MG63 (cell line): ENCODE measurements at regions not wholly inside any gene's neighbourhood (a gene's known extent, or its start where the extent isn't known, plus 50 kb on each side); places are given as distances from the start of the nearest gene placed in this dataset.
A peak's percentile ranks its signal among the peaks of the same experiment; 100 is the strongest.

Experiments used
- DNase-seq: peaks from one replicate; pipeline ENCODE4 v3.0.0-alpha.2; 2020
- H3K27me3 ChIP-seq: fragments of 250-450 bp; sonication (Bioruptor Pico); 2 replicates; pipeline ENCODE4 v1.5.1; 2020; ENCODE audit warnings: mild to moderate bottlenecking, moderate library complexity
- H3K36me3 ChIP-seq: fragments of 250-450 bp; sonication (Bioruptor Pico); 2 replicates; pipeline ENCODE4 v1.5.1; 2020; ENCODE audit warnings: mild to moderate bottlenecking, moderate library complexity
- H3K4me3 ChIP-seq: fragments of 250-450 bp; sonication (Bioruptor Pico); 2 replicates; pipeline ENCODE4 v1.5.1; 2020; ENCODE audit warnings: mild to moderate bottlenecking, moderate library complexity
- H3K9me3 ChIP-seq: fragments of 250-450 bp; sonication (Bioruptor Pico); 2 replicates; pipeline ENCODE4 v1.5.1; 2020; ENCODE audit warnings: mild to moderate bottlenecking, moderate library complexity

DNA sequence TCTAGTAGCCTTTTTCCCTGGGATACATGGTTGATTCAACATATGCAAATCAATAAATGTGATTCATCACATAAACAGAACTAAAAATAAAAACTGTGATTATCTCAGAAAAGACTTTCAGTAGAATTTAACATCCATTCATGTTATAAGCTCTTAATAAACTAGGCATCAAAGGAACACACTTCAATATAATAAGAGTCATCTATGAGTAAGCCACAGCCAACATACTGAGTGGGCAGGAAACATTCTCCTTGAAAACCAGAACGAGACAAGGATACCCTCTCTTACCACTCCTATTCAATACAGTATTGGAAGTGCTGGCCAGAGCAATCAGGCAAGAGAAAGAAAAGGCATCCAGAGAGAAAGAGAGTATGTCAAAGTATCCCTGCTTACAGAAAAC is 239.9 kb downstream of the ATPSCKMT start:
- Histone ChIP-seq H3K4me3 (no peak overlapping the region), H3K27me3 (no peaks in the 10 kb centered on the region), H3K9me3 (no peaks in the 10 kb centered on the region), H3K36me3 (no peaks in the 10 kb centered on the region)
- no peak for DNase-seq

DNA sequence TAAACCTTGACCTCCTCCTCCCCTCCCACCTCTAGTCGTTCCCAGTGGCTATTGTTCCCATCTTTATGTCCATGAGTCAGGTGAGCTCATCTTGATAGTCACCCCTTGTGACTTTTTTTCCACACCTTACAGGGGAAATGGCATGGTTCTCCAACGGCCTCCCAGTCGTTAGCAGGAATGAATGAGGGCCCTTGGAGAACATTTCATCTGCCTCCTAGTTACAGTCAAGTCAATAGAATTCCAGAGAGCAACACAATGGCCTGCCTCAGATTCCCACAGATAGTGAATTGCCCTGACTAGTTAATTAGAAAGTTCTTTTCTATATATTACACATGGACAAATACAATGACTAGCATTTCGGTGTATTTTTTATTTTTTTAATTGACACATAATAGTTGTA is 262.6 kb downstream of the ATPSCKMT start:
- Histone ChIP-seq H3K4me3 (no peak overlapping the region), H3K9me3 (peaks cover 16% of the 10 kb centered on the region), H3K36me3 (no peaks in the 10 kb centered on the region), H3K27me3 (no peaks in the 10 kb centered on the region)
- no peak for DNase-seq

DNA sequence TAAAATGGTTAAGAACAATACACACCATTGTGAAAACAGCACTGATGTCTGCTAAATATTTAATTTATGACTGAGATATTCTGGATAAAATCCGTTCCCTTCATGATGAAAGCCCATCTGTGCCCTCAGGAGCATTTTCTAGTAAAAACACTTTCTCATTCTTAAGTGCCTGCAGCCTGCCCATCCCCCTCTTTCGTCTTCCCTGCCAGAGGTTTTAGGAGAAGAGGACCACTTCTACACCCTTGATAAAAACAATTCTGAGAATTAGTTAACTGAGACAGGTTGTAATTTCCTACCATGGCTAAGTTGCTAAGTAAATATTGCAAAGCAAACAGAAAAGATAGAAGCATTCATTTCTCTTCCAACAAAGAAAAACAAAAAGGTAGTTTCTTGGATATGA is 272.6 kb downstream of the ATPSCKMT start:
- H3K4me3 ChIP-seq: no peak overlapping the region
- H3K36me3 ChIP-seq: no peaks in the 10 kb centered on the region
- no peaks in the 10 kb centered on the region for H3K27me3 ChIP-seq
- no peaks in the 10 kb centered on the region for H3K9me3 ChIP-seq
- no peak for DNase-seq

DNA sequence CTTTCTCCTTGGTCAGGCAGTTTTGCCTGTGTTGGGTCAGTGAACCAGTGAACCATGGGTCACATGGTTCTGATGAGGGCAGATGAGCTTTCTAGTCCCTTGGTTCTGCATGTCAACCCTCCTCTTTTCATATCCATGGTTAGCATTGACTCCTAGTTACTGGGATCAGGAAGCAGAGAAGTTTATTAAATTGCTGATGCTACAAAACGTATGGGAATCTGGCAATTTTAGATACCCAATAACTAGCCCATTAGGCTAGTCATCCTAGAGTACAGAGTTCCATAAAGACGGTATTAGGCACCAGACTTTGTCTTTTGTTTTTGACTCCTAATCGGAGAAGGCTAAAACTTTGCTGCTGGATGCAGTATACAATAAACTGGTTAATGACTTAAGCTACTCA is 273.1 kb downstream of the ATPSCKMT start:
- DNase-seq: no peak
- no peaks in the 10 kb centered on the region for H3K27me3 ChIP-seq
- H3K36me3 ChIP-seq: no peaks in the 10 kb centered on the region
- no peak overlapping the region for H3K4me3 ChIP-seq
- no peaks in the 10 kb centered on the region for H3K9me3 ChIP-seq

DNA sequence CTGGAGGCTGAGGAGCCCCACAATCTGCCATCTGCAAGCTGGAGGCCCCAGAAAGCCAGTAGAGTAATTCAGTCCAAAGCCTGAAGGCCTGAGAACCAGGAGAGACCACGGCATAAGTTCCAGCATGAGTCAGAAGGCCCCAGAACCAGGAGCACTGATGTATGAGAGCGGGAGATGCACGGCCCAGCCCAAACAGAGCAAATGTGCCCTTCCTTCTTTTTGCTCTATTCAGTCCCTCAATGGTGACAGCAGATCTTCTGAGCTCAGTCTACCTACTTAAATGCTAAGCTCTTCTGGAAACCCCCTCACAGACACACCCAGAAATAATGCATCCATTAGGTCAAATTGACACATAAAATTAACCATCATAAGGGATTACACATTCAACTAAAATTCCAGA is 277.6 kb downstream of the ATPSCKMT start:
- no peak for DNase-seq
- peaks cover 5% of the 10 kb centered on the region for H3K9me3 ChIP-seq
- no peak overlapping the region for H3K4me3 ChIP-seq
- no peaks in the 10 kb centered on the region for H3K27me3 ChIP-seq
- no peaks in the 10 kb centered on the region for H3K36me3 ChIP-seq

DNA sequence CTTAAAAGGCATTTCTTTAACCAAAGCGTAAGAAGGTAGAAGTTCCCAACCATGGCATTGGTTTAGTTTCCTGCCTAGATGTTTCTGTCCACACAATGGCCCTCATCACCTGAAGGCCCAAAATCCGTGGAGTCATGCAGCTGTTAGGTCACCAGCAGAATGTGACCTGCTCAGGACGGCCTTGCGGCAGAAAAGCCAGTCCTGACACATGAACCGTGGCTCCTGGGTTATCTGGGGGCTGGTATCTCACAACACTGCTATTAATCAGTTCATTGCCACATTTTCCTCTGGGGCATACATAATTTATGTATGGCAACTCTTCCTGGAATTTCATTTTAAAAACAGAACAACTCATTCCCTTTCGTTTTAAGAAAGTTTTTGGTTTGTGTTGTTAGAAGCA is 278.4 kb downstream of the ATPSCKMT start:
- DNase-seq: no peak
- Histone ChIP-seq H3K36me3 (no peaks in the 10 kb centered on the region), H3K4me3 (no peak overlapping the region), H3K9me3 (peaks cover 5% of the 10 kb centered on the region), H3K27me3 (no peaks in the 10 kb centered on the region)

DNA sequence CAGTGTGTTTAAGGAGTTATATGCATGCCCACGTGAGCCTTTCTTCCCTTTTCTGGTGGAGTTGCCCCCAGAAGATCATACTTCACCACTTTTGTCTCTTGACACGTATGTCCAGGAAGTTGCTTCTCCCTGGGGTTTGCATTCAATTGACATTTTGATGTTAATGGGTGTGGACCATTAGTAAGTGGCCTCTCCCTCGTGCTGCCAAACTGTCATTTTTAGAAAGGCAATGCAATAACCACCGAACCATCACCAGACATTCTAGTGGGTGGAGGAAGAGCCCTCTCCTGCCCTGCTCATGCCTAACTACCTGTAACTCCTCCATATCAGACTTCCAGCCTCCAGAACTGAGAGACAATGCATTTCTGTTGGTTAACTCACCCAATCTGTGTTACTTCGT is 290.8 kb downstream of the ATPSCKMT start:
- no peak for DNase-seq
- no peaks in the 10 kb centered on the region for H3K27me3 ChIP-seq
- 0 out of 2 replicates have a peak, but pooled peaks cover 3% of the 10 kb centered on the region for H3K9me3 ChIP-seq
- no peak overlapping the region for H3K4me3 ChIP-seq
- H3K36me3 ChIP-seq: no peaks in the 10 kb centered on the region

DNA sequence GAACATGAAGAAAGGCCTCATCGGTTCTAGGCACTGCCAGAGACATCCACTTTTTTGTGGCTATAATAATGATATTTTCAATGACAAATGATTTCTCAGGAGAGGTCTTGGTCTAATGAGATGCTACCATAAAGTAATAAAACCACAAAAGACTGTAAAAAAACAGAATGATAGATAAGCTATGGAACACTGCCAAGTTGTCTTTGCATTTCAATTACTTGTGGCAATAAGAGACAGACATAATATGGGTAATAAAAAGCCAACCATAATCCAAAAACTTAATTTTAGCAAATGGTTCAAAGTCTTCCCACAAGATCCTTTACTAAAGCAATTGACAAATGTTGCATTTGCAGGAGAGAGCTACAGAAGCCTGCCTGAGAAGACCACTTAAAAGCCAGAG is 292.5 kb downstream of the ATPSCKMT start:
- DNase-seq: no peak
- Histone ChIP-seq H3K4me3 (no peak overlapping the region), H3K9me3 (0 out of 2 replicates have a peak, but pooled peaks cover 3% of the 10 kb centered on the region), H3K36me3 (no peaks in the 10 kb centered on the region), H3K27me3 (no peaks in the 10 kb centered on the region)

DNA sequence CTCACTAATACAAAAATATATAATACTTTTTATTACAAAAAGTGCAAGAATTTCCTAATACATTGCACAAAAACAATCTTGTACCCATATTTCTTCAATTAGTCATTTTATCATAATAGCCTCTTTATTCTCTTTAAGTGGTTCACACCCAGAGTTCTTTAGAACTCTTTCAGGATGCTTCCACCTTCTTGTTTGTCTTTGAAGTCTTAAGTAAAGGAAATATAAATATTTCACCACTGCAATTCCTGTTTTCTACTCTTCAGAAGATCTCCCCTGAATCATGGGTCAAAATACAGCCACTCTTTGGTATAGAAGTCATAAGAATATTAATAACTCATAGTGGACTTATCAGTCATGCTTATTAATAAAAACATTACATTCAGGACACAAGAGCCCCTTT is 293.0 kb downstream of the ATPSCKMT start:
- 0 out of 2 replicates have a peak, but pooled peaks cover 3% of the 10 kb centered on the region for H3K9me3 ChIP-seq
- H3K36me3 ChIP-seq: no peaks in the 10 kb centered on the region
- no peaks in the 10 kb centered on the region for H3K27me3 ChIP-seq
- no peak for DNase-seq
- no peak overlapping the region for H3K4me3 ChIP-seq

DNA sequence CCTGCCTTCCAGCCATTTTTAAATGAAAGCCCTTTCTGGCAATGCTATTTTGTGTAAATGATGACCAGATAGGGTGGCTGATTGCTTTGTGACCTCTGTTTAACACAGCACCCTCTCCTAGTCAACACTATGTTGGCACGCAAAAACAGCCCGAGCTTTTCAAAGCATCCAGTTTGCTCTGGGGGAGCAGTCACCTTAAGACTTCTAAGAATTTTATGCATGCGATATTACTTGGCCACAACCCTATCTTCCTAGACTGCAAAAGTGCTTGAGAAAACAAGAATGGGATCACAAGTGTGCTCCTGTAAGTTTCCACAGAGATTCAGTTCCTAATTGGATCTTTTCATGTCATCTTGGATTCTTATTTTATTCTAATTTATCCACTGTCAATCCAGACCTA is 294.1 kb downstream of the ATPSCKMT start:
- Histone ChIP-seq H3K4me3 (no peak overlapping the region), H3K27me3 (no peaks in the 10 kb centered on the region), H3K9me3 (0 out of 2 replicates have a peak, but pooled peaks cover 3% of the 10 kb centered on the region), H3K36me3 (no peaks in the 10 kb centered on the region)
- no peak for DNase-seq

DNA sequence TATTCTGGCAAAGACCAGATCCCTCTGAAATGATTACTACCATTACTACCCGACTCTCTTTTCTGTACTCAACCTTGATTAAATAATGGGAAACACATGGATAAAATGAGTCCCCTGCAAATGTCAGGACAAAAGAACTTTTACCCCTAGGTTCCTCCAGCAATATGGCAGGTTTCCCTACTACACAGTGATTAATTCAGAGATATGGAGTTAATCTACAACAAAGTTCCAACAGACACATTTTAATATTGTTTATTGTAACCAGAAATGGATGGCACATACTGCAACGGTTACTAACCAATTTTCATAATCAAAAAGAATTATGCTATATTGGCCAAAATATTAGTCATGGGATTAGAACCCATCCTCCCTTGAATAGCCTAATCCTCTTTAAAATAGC is 294.8 kb downstream of the ATPSCKMT start:
- no peaks in the 10 kb centered on the region for H3K27me3 ChIP-seq
- H3K9me3 ChIP-seq: no peaks in the 10 kb centered on the region
- H3K4me3 ChIP-seq: no peak overlapping the region
- no peaks in the 10 kb centered on the region for H3K36me3 ChIP-seq
- no peak for DNase-seq

DNA sequence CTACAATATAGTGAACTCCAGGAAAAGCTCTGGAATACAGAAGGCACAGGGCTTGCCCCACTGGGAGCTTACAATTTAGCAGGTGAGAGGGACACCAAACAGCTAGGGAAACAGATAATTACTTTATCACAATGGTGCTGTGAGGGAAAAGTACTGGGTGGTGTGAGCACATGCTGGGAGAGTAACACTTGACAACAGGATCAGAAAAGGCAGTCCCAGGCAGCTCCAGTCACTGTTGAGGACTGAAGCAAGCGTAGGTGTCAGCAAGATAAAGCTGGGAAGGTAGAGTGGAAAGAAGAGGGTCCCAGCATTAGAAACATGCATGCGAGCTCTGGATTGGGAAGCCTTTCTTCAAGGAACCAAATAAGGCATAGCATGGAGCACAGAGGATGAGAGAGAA is 296.0 kb downstream of the ATPSCKMT start:
- DNase-seq: no peak
- Histone ChIP-seq H3K4me3 (no peak overlapping the region), H3K9me3 (no peaks in the 10 kb centered on the region), H3K36me3 (no peaks in the 10 kb centered on the region), H3K27me3 (no peaks in the 10 kb centered on the region)

DNA sequence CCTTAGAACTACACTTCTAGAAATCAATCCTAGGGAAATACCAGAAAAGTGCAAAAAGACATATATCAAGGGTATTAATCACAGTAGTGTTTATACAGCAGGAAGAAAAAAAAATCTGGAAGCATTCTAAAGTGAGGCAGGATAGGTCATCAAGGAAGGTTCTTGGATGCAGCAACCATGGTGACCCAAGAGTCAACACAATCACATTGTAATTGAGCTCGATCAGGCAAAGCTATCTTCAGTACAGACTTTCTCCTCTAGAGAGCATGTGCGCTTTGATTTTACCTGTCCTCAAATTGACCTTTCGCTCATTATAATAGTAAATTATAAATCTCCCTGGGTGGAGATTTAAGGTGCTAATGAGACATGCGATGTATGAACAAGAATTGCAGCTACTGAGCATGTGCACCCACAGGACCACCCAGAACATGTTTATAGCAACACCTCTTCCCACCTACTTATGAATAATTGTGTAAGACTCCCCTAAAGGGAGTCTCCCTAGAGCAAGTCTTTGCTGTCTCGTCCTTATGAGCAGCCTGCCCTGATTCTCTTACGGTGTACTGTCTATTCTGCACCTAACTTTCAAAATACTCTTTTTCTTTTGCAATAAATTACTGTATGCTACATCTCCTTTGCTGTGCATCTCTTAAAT is 297.7 kb downstream of the ATPSCKMT start:
- Histone ChIP-seq H3K36me3 (no peaks in the 10 kb centered on the region), H3K4me3 (no peak overlapping the region), H3K27me3 (no peaks in the 10 kb centered on the region), H3K9me3 (no peaks in the 10 kb centered on the region)
- no peak for DNase-seq

DNA sequence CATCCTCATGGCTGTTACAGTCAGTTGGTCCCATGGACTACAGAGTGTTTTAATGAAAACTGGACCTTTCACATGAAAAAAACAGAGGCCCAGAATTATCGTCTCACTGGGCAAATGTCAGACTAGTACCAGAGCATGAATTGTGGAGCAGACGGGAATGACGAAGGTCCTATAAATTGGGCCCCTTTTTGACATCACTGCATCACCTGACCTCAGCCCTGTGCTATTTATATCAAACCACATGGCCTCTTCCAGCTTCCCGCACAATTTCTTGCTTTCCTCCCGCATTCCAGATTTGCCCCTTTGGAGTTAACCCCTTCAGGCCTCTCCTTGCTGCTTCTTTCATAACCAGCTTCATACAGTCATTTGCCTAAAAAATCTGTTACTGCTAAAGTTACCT is 301.7 kb downstream of the ATPSCKMT start:
- DNase-seq: no peak
- H3K9me3 ChIP-seq: no peaks in the 10 kb centered on the region
- no peaks in the 10 kb centered on the region for H3K27me3 ChIP-seq
- H3K4me3 ChIP-seq: no peak overlapping the region
- H3K36me3 ChIP-seq: no peaks in the 10 kb centered on the region

DNA sequence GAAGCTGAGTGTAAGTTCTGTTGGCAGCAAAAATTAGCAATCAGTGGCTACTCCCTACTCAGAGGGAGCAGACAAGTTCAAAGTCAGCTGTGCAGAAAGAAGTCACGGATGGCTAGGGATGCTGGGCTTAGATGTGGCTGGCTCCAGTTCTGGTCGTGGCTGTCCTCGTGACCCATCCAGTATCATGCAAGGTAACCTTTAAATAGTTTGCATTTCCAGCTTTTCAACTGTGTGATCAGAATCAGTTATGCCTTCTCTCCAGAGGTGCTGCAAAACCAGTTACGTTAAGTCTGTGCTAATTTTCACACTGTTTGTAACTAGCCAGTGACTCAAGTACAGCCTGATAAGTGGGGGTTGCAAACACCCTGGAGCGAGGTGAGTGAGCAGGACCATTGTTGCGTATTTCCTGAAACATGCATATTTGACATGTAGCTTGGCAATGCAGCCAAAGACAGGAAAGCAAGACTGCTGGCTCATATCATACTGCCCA is 302.4 kb downstream of the ATPSCKMT start:
- no peaks in the 10 kb centered on the region for H3K9me3 ChIP-seq
- H3K27me3 ChIP-seq: no peaks in the 10 kb centered on the region
- no peaks in the 10 kb centered on the region for H3K36me3 ChIP-seq
- DNase-seq: no peak
- no peak overlapping the region for H3K4me3 ChIP-seq

DNA sequence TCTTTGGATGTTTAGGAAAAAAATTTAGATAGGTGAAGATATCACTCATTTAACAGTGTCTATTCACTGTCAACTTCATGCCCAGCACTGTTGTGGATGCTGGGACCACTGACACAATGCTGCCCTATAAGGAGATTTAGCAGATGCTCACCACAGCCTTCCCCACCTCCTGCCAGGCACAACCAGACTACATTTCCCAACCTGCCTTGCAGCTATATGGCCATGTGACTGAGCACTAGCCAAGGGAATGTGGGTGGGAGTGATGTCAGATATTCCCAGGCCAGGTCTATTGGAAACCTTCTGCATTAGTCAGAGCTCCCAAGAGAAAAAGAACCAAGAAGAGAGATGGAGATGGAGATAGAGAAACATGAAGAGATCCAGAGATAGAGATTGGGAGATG is 302.6 kb upstream of the TAS2R1 start:
- no peaks in the 10 kb centered on the region for H3K36me3 ChIP-seq
- peaks cover 3% of the 10 kb centered on the region; the same call in 1 of the 2 replicates for H3K9me3 ChIP-seq
- no peak overlapping the region for H3K4me3 ChIP-seq
- DNase-seq: peak; percentile 75
- H3K27me3 ChIP-seq: no peaks in the 10 kb centered on the region

DNA sequence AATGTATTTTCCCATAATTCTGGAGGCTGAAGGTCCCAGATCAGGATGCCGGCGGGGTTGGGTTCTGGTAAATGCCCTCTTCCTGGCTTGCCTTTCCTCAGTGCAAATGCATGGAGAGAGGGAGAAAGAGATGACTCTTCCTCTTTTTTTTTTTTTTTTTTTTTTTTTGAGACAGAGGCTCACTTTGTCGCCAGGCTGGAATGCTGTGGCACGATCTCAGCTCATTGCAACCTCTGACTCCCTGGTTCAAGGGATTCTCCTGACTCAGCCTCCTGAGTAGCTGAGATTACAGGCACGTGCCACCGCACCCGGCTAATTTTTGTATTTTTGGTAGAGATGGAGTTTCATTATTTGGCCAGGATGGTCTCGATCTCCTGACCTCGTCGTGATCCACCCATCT is 300.0 kb upstream of the TAS2R1 start:
- peak; percentile 67 for DNase-seq
- no peaks in the 10 kb centered on the region for H3K36me3 ChIP-seq
- no peak overlapping the region for H3K4me3 ChIP-seq
- peaks cover 3% of the 10 kb centered on the region; the same call in 1 of the 2 replicates for H3K9me3 ChIP-seq
- no peaks in the 10 kb centered on the region for H3K27me3 ChIP-seq

DNA sequence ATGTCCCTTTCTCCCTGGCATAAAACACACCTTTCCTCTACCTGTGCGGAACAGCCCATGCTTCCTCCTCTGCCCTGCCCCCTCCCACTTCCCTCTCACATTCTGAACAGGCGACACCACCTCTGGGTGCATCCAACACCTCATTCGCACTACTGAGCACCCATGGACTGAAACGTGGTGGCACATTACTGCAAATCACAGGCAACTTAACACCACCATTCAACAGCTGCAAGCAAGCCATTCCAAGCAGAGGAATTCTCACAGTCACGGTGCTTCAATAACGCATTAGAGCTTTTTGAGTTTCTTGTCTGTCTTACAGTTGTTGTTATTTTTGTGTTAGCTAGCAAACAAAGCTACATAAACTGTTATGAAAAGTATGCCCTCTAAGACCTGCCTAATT is 298.2 kb upstream of the TAS2R1 start:
- Histone ChIP-seq H3K4me3 (no peak overlapping the region), H3K9me3 (peaks cover 8% of the 10 kb centered on the region)
- no peak for DNase-seq

More for the DNA sequence above, 298.2 kb upstream of the TAS2R1 start:
- peaks cover 1% of the 10 kb centered on the region; the same call in 1 of the 2 replicates for H3K36me3 ChIP-seq
- H3K27me3 ChIP-seq: no peaks in the 10 kb centered on the region
